CD14-positive monocyte (primary cell): ENCODE measurements at regions not wholly inside any gene's neighbourhood (a gene's known extent, or its start where the extent isn't known, plus 50 kb on each side); places are given as distances from the start of the nearest gene placed in this dataset.

Source experiments
- DNase-seq, 3 donors: peaks; one replicate each; pipeline ENCODE4 v3.0.0-alpha.2; 2011 to 2022
- H2AFZ ChIP-seq: 2 replicates; pipeline ENCODE4 v1.6.0; 2012; ENCODE audit warnings: mild to moderate bottlenecking, low read depth, low read length, inconsistent platforms; ENCODE audit not compliant: insufficient read depth, poor library complexity, severe bottlenecking
- H3K27ac ChIP-seq, 2 donors: 1 replicate in 1 of 2; 2 replicates in 1 of 2; pipeline ENCODE4 v1.5.1; 2012 to 2013; ENCODE audit warnings: low read length in 2 of 2, control low read depth in 1 of 2, inconsistent platforms in 1 of 2, low read depth in 1 of 2, mild to moderate bottlenecking in 1 of 2
- H3K27me3 ChIP-seq, 2 donors: one replicate each; pipeline versions ENCODE4 v1.6.0 to v1.6.1; 2011 to 2013; ENCODE audit warnings: low read length in 2 of 2; ENCODE audit not compliant: control insufficient read depth in 2 of 2, insufficient read depth in 2 of 2
- H3K36me3 ChIP-seq, 2 donors: replicated peaks in 1 of 2; 1 replicate in 1 of 2; 2 replicates in 1 of 2; pipeline versions ENCODE4 v1.5.1 to v1.6.1; 2012 to 2013; ENCODE audit warnings: low read length in 2 of 2, control low read depth in 1 of 2, inconsistent platforms in 1 of 2, mild to moderate bottlenecking in 1 of 2; ENCODE audit not compliant: insufficient read depth in 2 of 2, control insufficient read depth in 1 of 2
- H3K4me1 ChIP-seq, 2 donors: 1 replicate in 1 of 2; 2 replicates in 1 of 2; pipeline versions ENCODE4 v1.5.1 to v1.6.1; 2012 to 2013; ENCODE audit warnings: low read length in 2 of 2, control low read depth in 1 of 2, inconsistent platforms in 1 of 2, mild to moderate bottlenecking in 1 of 2, moderate library complexity in 1 of 2; ENCODE audit not compliant: insufficient read depth in 2 of 2, control insufficient read depth in 1 of 2
- H3K4me2 ChIP-seq: replicated peaks from 2 replicates; pipeline ENCODE3; 2012; ENCODE audit warnings: low read length, moderate library complexity, mild to moderate bottlenecking; ENCODE audit not compliant: poor library complexity, severe bottlenecking; ENCODE audit errors: extremely low read depth
- H3K4me3 ChIP-seq, 3 experiments: fragments of 200-600 bp in 1 of 3; sonication (generic) in 1 of 3; replicated peaks in 1 of 3; 1 replicate in 2 of 3; 2 replicates in 1 of 3; pipeline ENCODE4 v1.5.1; 2011 to 2013; ENCODE audit warnings: low read length in 3 of 3, mild to moderate bottlenecking in 3 of 3, control low read depth in 2 of 3, low read depth in 2 of 3, inconsistent platforms in 1 of 3, moderate library complexity in 1 of 3
- H3K79me2 ChIP-seq: 2 replicates; pipeline ENCODE4 v1.6.0; 2012; ENCODE audit warnings: mild to moderate bottlenecking, control low read depth, inconsistent platforms, low read length, moderate library complexity; ENCODE audit not compliant: insufficient read depth
- H3K9ac ChIP-seq: 2 replicates; pipeline ENCODE4 v1.6.0; 2017; ENCODE audit warnings: low read length, mild to moderate bottlenecking; ENCODE audit not compliant: insufficient read depth, poor library complexity, severe bottlenecking
- H3K9me3 ChIP-seq, 2 donors: replicated peaks in 1 of 2; 1 replicate in 1 of 2; 2 replicates in 1 of 2; pipeline versions ENCODE4 v1.5.1 to v1.6.1; 2012 to 2013; ENCODE audit warnings: low read length in 2 of 2, control low read depth in 1 of 2; ENCODE audit not compliant: control insufficient read depth in 1 of 2, insufficient read depth in 1 of 2
- H4K20me1 ChIP-seq: 2 replicates; pipeline ENCODE4 v1.6.0; 2012; ENCODE audit warnings: mild to moderate bottlenecking, low read length, control low read depth, moderate library complexity; ENCODE audit not compliant: insufficient read depth
- H3K27ac Mint-ChIP-seq, 7 donors: one replicate each; pipeline ENCODE4 v1.8.0; 2020; ENCODE audit warnings: mild to moderate bottlenecking in 7 of 7, mixed read lengths in 7 of 7, moderate library complexity in 6 of 7, inconsistent platforms in 2 of 7
- H3K27me3 Mint-ChIP-seq, 3 donors: one replicate each; pipeline ENCODE4 v1.8.0; 2021 to 2022; ENCODE audit warnings: low read depth in 3 of 3, mild to moderate bottlenecking in 3 of 3, mixed read lengths in 3 of 3, moderate library complexity in 3 of 3, inconsistent platforms in 1 of 3
- H3K36me3 Mint-ChIP-seq, 2 donors: one replicate each; pipeline ENCODE4 v1.8.0; 2020; ENCODE audit warnings: mixed read lengths in 2 of 2, inconsistent platforms in 1 of 2, mild to moderate bottlenecking in 1 of 2
- H3K4me1 Mint-ChIP-seq: one replicate; pipeline ENCODE4 v1.8.0; 2020; ENCODE audit warnings: mild to moderate bottlenecking, mixed read lengths
- H3K4me3 Mint-ChIP-seq, 2 donors: one replicate each; pipeline ENCODE4 v1.8.0; 2020; ENCODE audit warnings: mild to moderate bottlenecking in 2 of 2, mixed read lengths in 2 of 2, moderate library complexity in 1 of 2
- H3K9me3 Mint-ChIP-seq, 7 donors: one replicate each; pipeline ENCODE4 v1.8.0; 2020 to 2022; ENCODE audit warnings: mixed read lengths in 7 of 7, mild to moderate bottlenecking in 6 of 7, moderate library complexity in 6 of 7, inconsistent platforms in 2 of 7
- WGBS: methylation state at CpG from one replicate; pipeline ENCODE4 v1.1.5; 2013; ENCODE audit warnings: missing lambda C conversion rate; ENCODE audit not compliant: insufficient coverage; 5-methylcytosine and 5-hydroxymethylcytosine counted together
- intact Hi-C, 2 donors: fragments of 100-400 bp; cut with micrococcal nuclease; formaldehyde crosslinking; loops; one replicate each; pipeline versions ENCODE4 v1.15.0 to v1.15.1; 2023
- TF ChIP-seq, protein P1 (sequence below): fragments of 200-600 bp; IDR thresholded peaks from one replicate; pipeline ENCODE4 v1.8.0; 2022; ENCODE audit warnings: antibody characterized with exemption, mild to moderate bottlenecking

DNA sequence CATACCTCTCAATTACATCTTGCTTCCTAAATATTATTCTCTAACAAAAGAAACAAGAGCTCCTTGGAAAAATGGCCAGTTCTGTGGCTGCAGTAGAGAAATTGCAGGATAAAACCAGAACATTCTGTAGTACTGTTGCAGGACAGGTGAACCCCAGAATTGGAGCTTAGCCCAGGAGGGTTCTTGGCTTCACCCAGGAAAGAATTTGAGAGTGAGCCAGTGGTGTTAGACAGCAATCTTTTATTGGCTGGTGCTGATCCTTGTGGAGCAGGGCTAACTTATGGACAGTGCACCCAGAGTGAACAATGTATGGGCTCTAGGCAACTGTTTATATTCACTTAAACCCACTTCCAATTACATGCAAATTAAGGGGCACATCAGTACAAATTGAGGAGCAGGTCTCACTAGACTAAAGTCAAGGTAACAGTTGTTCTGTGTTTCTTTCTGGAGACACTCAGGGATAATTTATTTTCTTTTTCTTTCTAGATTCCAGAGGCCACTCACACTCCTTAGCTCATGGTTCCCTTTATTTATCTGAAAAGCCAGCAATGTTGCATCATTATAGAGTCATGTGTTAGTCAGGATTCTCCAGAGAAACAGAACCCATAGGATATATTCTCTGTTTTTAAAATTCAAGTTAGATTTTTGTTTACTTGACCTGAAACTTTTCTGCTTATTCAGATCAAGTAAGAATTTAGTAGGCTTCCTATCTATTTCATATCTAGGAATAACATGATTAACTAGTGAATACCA is 348.1 kb downstream of the CCDC85A start:
- Mint-ChIP-seq H3K27ac (no peak overlapping the region), H3K36me3 (no peaks in the 10 kb centered on the region), H3K4me3 (no peak overlapping the region), H3K9me3 (peaks cover 0 to 3% (median 0%) of the 10 kb centered on the region in 7 donors), H3K4me1 (no peaks in the 10 kb centered on the region), H3K27me3 (no peaks in the 10 kb centered on the region)
- TF ChIP-seq, protein P1, sequence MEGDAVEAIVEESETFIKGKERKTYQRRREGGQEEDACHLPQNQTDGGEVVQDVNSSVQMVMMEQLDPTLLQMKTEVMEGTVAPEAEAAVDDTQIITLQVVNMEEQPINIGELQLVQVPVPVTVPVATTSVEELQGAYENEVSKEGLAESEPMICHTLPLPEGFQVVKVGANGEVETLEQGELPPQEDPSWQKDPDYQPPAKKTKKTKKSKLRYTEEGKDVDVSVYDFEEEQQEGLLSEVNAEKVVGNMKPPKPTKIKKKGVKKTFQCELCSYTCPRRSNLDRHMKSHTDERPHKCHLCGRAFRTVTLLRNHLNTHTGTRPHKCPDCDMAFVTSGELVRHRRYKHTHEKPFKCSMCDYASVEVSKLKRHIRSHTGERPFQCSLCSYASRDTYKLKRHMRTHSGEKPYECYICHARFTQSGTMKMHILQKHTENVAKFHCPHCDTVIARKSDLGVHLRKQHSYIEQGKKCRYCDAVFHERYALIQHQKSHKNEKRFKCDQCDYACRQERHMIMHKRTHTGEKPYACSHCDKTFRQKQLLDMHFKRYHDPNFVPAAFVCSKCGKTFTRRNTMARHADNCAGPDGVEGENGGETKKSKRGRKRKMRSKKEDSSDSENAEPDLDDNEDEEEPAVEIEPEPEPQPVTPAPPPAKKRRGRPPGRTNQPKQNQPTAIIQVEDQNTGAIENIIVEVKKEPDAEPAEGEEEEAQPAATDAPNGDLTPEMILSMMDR: no peak
- H3K4me1 ChIP-seq: no peaks in the 10 kb centered on the region
- H2AFZ ChIP-seq: no peak overlapping the region
- no peaks in the 10 kb centered on the region for H3K27me3 ChIP-seq
- no peak overlapping the region for H3K4me2 ChIP-seq
- intact Hi-C loops: no loop called here
- no peak overlapping the region for H3K27ac ChIP-seq
- H3K9ac ChIP-seq: no peak overlapping the region
- DNase-seq: no peak
- H3K79me2 ChIP-seq: no peaks in the 10 kb centered on the region
- H3K36me3 ChIP-seq: no peaks in the 10 kb centered on the region
- no peak overlapping the region for H3K4me3 ChIP-seq
- no peaks in the 10 kb centered on the region for H4K20me1 ChIP-seq
- H3K9me3 ChIP-seq: no peaks in the 10 kb centered on the region

DNA sequence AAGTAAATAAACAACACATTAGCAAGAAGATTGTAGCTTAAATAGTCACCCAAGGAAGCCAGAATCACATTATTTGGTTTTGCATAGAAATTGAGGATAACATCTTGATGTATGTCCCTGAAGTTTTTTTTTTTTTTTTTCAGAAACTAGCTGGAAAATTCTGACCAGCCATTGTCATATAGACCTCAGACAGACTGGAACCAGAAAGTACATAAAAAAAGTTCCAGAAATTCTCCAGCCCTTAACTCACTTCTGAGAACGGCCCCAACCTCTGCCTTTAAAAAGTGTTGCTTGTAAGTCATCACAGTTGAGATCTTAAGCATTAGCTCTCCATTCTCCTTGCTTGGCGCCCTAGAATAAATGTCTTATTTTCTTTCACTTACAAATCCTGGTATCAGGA is 350.5 kb downstream of the CCDC85A start:
- H4K20me1 ChIP-seq: no peaks in the 10 kb centered on the region
- no peak overlapping the region for H2AFZ ChIP-seq
- no peak for DNase-seq
- Mint-ChIP-seq H3K27me3 (no peaks in the 10 kb centered on the region), H3K4me1 (no peaks in the 10 kb centered on the region), H3K9me3 (peaks cover 0 to 5% (median 2%) of the 10 kb centered on the region in 7 donors), H3K27ac (no peak overlapping the region), H3K36me3 (no peaks in the 10 kb centered on the region), H3K4me3 (no peak overlapping the region)
- H3K27ac ChIP-seq: no peak overlapping the region
- H3K36me3 ChIP-seq: no peaks in the 10 kb centered on the region
- no peaks in the 10 kb centered on the region for H3K9me3 ChIP-seq
- no CpG with 5 or more reads among the region's 2 CpGs for WGBS
- H3K79me2 ChIP-seq: no peaks in the 10 kb centered on the region
- no peak overlapping the region for H3K4me2 ChIP-seq
- H3K9ac ChIP-seq: no peak overlapping the region
- TF ChIP-seq, protein P1: no peak
- H3K4me1 ChIP-seq: no peaks in the 10 kb centered on the region
- H3K27me3 ChIP-seq: no peaks in the 10 kb centered on the region
- intact Hi-C loops: no loop called here
- H3K4me3 ChIP-seq: no peak overlapping the region
